ENCODE measurements at regions not wholly inside any gene's neighbourhood (a gene's known extent, or its start where the extent isn't known, plus 50 kb on each side); places are given as distances from the start of the nearest gene placed in this dataset.

DNA sequence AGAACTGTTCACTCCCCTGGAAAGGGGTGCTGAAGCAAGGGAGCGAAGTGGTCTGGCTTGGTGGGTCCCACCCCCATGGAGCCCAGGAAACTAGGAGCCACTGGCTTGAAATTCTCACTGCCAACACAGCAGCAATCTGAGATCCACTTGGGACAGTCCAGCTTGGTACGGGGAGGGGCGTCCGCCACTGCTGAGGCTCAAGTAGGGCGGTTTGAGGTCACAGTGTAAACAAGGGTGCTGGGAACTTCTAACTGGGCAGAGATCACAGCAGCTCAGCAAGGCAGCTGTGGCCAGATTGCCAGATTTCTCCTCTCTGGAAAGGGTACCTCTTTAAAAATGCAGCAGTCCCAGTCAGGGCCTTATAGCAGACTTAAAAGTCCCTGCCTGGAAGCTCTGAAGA, 53.9 kb upstream of the GALNTL6 start:
- no peaks in the 10 kb centered on the region for H3K9me1 ChIP-seq (ENCODE audit: control insufficient read depth, insufficient read depth, low read length)
- no peaks in the 10 kb centered on the region for H3K79me2 ChIP-seq (ENCODE audit: control insufficient read depth, insufficient read depth, low read length)
- no peak overlapping the region for H3K4me3 ChIP-seq
- POLR2A ChIA-PET: no interaction called here
- H2AFZ ChIP-seq (ENCODE audit: low read depth, low read length): no peak overlapping the region
- no peak overlapping the region for H3K9ac ChIP-seq (ENCODE audit: insufficient read depth in 1 of 2, low read depth in 2 of 2, low read length in 2 of 2)
- no peaks in the 10 kb centered on the region for H3K9me3 ChIP-seq (replicated peaks; ENCODE audit: control insufficient read depth, insufficient read depth, low read depth, low read length)
- no peaks in the 10 kb centered on the region for H4K20me1 ChIP-seq (replicated peaks; ENCODE audit: control insufficient read depth, insufficient read depth, low read length)
- BruUV-seq (replicated peaks): no TSS peak
- no peak overlapping the region for H3K4me2 ChIP-seq (ENCODE audit: insufficient read depth, low read length)
- WGBS (ENCODE audit: insufficient coverage, low coverage, missing lambda C conversion rate): 0% methylated on average over 4 of the region's 5 CpGs
- DNase-seq (ENCODE audit: extremely low read depth in 1 of 4, low spot score in 3 of 4) (no peak), FAIRE-seq (no peak), ATAC-seq (no peak)
- no peaks in the 10 kb centered on the region for H3K4me1 ChIP-seq (replicated peaks in 1 of 2; ENCODE audit: control insufficient read depth in 2 of 2, insufficient read depth in 2 of 2, low read length in 2 of 2)
- CTCF ChIA-PET (ENCODE audit: low intra/inter-chr PET ratio): no interaction called here
- in situ Hi-C loops (cut with MboI): no loop called here
- H3K27ac ChIP-seq (ENCODE audit: extremely low read depth, low read depth, low read length): no peak overlapping the region
- H3K36me3 ChIP-seq (ENCODE audit: control insufficient read depth, insufficient read depth, low read length): no peaks in the 10 kb centered on the region
- intact Hi-C loops (cut with micrococcal nuclease): no loop called here
- H3K27me3 ChIP-seq (ENCODE audit: control insufficient read depth in 2 of 2, insufficient read depth in 2 of 2, low read length in 2 of 2): no peaks in the 10 kb centered on the region
- TF ChIP-seq IFI16 (CRISPR knock-in tag; IDR thresholded peaks at IDR 0.05) (no peak), THRAP3 (IDR thresholded peaks at IDR 0.05; ENCODE audit: borderline replicate concordance) (no peak), HMGN3 (IDR thresholded peaks at IDR 0.05; ENCODE audit: borderline replicate concordance, extremely low read depth, insufficient read length, low read depth, low read length) (no peak), NR1H2 (CRISPR knock-in tag; IDR thresholded peaks at IDR 0.05) (no peak), ATF1 (CRISPR knock-in tag; IDR thresholded peaks at IDR 0.05) (no peak), ATF1 (tag; IDR thresholded peaks at IDR 0.05) (no peak), MEIS2 (IDR thresholded peaks at IDR 0.05; ENCODE audit: partially characterized antibody) (no peak), ZNF778 (CRISPR knock-in tag; IDR thresholded peaks at IDR 0.05) (no peak), ZBTB7A (IDR thresholded peaks at IDR 0.05; ENCODE audit: borderline replicate concordance, control insufficient read depth, low read depth, low read length) (no peak), PRMT5 (CRISPR knock-in tag; IDR thresholded peaks at IDR 0.05) (no peak), CBX2 (IDR thresholded peaks at IDR 0.05; ENCODE audit: insufficient read depth, low read length, poor library complexity, severe bottlenecking) (no peak)
- TF ChIP-seq, protein P1, sequence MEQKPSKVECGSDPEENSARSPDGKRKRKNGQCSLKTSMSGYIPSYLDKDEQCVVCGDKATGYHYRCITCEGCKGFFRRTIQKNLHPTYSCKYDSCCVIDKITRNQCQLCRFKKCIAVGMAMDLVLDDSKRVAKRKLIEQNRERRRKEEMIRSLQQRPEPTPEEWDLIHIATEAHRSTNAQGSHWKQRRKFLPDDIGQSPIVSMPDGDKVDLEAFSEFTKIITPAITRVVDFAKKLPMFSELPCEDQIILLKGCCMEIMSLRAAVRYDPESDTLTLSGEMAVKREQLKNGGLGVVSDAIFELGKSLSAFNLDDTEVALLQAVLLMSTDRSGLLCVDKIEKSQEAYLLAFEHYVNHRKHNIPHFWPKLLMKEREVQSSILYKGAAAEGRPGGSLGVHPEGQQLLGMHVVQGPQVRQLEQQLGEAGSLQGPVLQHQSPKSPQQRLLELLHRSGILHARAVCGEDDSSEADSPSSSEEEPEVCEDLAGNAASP (IDR thresholded peaks at IDR 0.05): no peak
- TF ChIP-seq, protein P2, sequence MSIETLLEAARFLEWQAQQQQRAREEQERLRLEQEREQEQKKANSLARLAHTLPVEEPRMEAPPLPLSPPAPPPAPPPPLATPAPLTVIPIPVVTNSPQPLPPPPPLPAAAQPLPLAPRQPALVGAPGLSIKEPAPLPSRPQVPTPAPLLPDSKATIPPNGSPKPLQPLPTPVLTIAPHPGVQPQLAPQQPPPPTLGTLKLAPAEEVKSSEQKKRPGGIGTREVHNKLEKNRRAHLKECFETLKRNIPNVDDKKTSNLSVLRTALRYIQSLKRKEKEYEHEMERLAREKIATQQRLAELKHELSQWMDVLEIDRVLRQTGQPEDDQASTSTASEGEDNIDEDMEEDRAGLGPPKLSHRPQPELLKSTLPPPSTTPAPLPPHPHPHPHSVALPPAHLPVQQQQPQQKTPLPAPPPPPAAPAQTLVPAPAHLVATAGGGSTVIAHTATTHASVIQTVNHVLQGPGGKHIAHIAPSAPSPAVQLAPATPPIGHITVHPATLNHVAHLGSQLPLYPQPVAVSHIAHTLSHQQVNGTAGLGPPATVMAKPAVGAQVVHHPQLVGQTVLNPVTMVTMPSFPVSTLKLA (conservative IDR thresholded peaks at IDR 0.05): no peak
- TF ChIP-seq, protein P3, sequence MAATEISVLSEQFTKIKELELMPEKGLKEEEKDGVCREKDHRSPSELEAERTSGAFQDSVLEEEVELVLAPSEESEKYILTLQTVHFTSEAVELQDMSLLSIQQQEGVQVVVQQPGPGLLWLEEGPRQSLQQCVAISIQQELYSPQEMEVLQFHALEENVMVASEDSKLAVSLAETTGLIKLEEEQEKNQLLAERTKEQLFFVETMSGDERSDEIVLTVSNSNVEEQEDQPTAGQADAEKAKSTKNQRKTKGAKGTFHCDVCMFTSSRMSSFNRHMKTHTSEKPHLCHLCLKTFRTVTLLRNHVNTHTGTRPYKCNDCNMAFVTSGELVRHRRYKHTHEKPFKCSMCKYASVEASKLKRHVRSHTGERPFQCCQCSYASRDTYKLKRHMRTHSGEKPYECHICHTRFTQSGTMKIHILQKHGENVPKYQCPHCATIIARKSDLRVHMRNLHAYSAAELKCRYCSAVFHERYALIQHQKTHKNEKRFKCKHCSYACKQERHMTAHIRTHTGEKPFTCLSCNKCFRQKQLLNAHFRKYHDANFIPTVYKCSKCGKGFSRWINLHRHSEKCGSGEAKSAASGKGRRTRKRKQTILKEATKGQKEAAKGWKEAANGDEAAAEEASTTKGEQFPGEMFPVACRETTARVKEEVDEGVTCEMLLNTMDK (IDR thresholded peaks at IDR 0.05; ENCODE audit: borderline replicate concordance, insufficient read depth, low read depth, low read length, poor library complexity, severe bottlenecking): no peak

Measured in K562 (cell line).